ENCODE measurements at regions not wholly inside any gene's neighbourhood (a gene's known extent, or its start where the extent isn't known, plus 50 kb on each side); places are given as distances from the start of the nearest gene placed in this dataset.

GRCh38 chr20:52652271-52652670, 319.9 kb upstream of the TSHZ2 start:
- intact Hi-C loops (cut with micrococcal nuclease) = no loop called here

- intact Hi-C loops (cut with micrococcal nuclease) = no loop called here
Observed at GRCh38 chr20:52649727-52650126, 322.4 kb upstream of the TSHZ2 start.

GRCh38 chr20:52645822-52646221, 326.3 kb upstream of the TSHZ2 start:
- intact Hi-C loops (cut with micrococcal nuclease) = no loop called here

GRCh38 chr20:52643034-52643433, 329.1 kb upstream of the TSHZ2 start:
- intact Hi-C loops (cut with micrococcal nuclease) = no loop called here

- intact Hi-C loops (cut with micrococcal nuclease) = no loop called here
Observed at GRCh38 chr20:52637201-52637600, 335.0 kb upstream of the TSHZ2 start.

GRCh38 chr20:52631469-52631868, 340.7 kb upstream of the TSHZ2 start:
- intact Hi-C loops (cut with micrococcal nuclease) = no loop called here

GRCh38 chr20:52630138-52630537, 342.0 kb upstream of the TSHZ2 start:
- intact Hi-C loops (cut with micrococcal nuclease) = no loop called here

- intact Hi-C loops (cut with micrococcal nuclease) = no loop called here
Observed at GRCh38 chr20:52624281-52624680, 347.9 kb upstream of the TSHZ2 start.

- intact Hi-C loops (cut with micrococcal nuclease) = no loop called here
Observed at GRCh38 chr20:52622081-52622480, 350.1 kb upstream of the TSHZ2 start.

- intact Hi-C loops (cut with micrococcal nuclease) = no loop called here
Observed at GRCh38 chr20:52621401-52621800, 350.8 kb upstream of the TSHZ2 start.

GRCh38 chr20:52619671-52620070, 352.5 kb upstream of the TSHZ2 start:
- intact Hi-C loops (cut with micrococcal nuclease) = no loop called here

GRCh38 chr20:52619101-52619500, 353.1 kb upstream of the TSHZ2 start:
- intact Hi-C loops (cut with micrococcal nuclease) = no loop called here

GRCh38 chr20:52616629-52617028, 355.5 kb upstream of the TSHZ2 start:
- intact Hi-C loops (cut with micrococcal nuclease) = no loop called here

GRCh38 chr20:52614051-52614863, 357.9 kb upstream of the TSHZ2 start:
- intact Hi-C loops (cut with micrococcal nuclease) = no loop called here

GRCh38 chr20:52612046-52612632, 360.0 kb upstream of the TSHZ2 start:
- intact Hi-C loops (cut with micrococcal nuclease) = no loop called here

- intact Hi-C loops (cut with micrococcal nuclease) = no loop called here
Observed at GRCh38 chr20:52610749-52611148, 361.4 kb upstream of the TSHZ2 start.

GRCh38 chr20:52601295-52601971, 370.7 kb upstream of the TSHZ2 start:
- intact Hi-C loops (cut with micrococcal nuclease) = no loop called here

GRCh38 chr20:52596256-52596655, 375.9 kb upstream of the TSHZ2 start:
- intact Hi-C loops (cut with micrococcal nuclease) = no loop called here

GRCh38 chr20:52595518-52595917, 376.6 kb upstream of the TSHZ2 start:
- intact Hi-C loops (cut with micrococcal nuclease) = no loop called here

GRCh38 chr20:52593654-52594053, 378.5 kb upstream of the TSHZ2 start:
- intact Hi-C loops (cut with micrococcal nuclease) = no loop called here

GRCh38 chr20:52592567-52592966, 379.6 kb upstream of the TSHZ2 start:
- intact Hi-C loops (cut with micrococcal nuclease) = no loop called here

GRCh38 chr20:52590100-52590499, 382.1 kb upstream of the TSHZ2 start:
- intact Hi-C loops (cut with micrococcal nuclease) = no loop called here
